Kidney (tissue), 13 donors: ENCODE measurements at regions not wholly inside any gene's neighbourhood (a gene's known extent, or its start where the extent isn't known, plus 50 kb on each side); places are given as distances from the start of the nearest gene placed in this dataset.

Experiments used
- DNase-seq, 5 donors: peaks; one replicate each; pipeline ENCODE4 v3.0.0-alpha.2; 2013 to 2020
- FAIRE-seq: peaks from 2 replicates; lab custom pipeline; 2012; peaks lifted over from hg19 to GRCh38; lab: Jason Lieb, UNC
- H3K27ac ChIP-seq, 2 donors: one replicate each; pipeline ENCODE4 v1.7.0; 2013; ENCODE audit warnings: low read depth in 2 of 2, low read length in 2 of 2, inconsistent platforms in 1 of 2
- H3K27me3 ChIP-seq: one replicate; pipeline ENCODE4 v1.7.1; 2013; ENCODE audit warnings: low read length, inconsistent platforms; ENCODE audit not compliant: control insufficient read depth, insufficient read depth
- H3K36me3 ChIP-seq, 3 donors: one replicate each; pipeline versions ENCODE4 v1.7.0 to v1.7.1; 2013; ENCODE audit warnings: low read length in 3 of 3, control low read depth in 1 of 3, inconsistent platforms in 1 of 3; ENCODE audit not compliant: insufficient read depth in 3 of 3, control insufficient read depth in 2 of 3
- H3K4me1 ChIP-seq, 3 donors: one replicate each; pipeline versions ENCODE4 v1.7.0 to v1.7.1; 2013; ENCODE audit warnings: low read length in 3 of 3, inconsistent platforms in 1 of 3, low read depth in 1 of 3; ENCODE audit not compliant: control insufficient read depth in 2 of 3, insufficient read depth in 2 of 3
- H3K4me3 ChIP-seq, 3 donors: one replicate each; pipeline versions ENCODE4 v1.7.0 to v1.8.1; 2013; ENCODE audit warnings: low read length in 3 of 3, control low read depth in 1 of 3, inconsistent platforms in 1 of 3
- H3K9ac ChIP-seq, 3 donors: one replicate each; pipeline versions ENCODE4 v1.7.0 to v1.7.1; 2013; ENCODE audit warnings: low read length in 3 of 3, control low read depth in 1 of 3, inconsistent platforms in 1 of 3
- H3K9me3 ChIP-seq, 3 donors: one replicate each; pipeline versions ENCODE4 v1.7.0 to v1.7.1; 2013; ENCODE audit warnings: low read length in 3 of 3, control low read depth in 1 of 3, inconsistent platforms in 1 of 3; ENCODE audit not compliant: control insufficient read depth in 2 of 3, insufficient read depth in 1 of 3
- intact Hi-C: fragments of 100-400 bp; cut with DNase I; formaldehyde crosslinking; loops from one replicate; pipeline ENCODE4 v1.11.1; 2022
- TF ChIP-seq, protein P1 (sequence below): IDR thresholded peaks from 3 replicates; pipeline ENCODE4 v1.5.1; 2012; ENCODE audit warnings: mild to moderate bottlenecking, moderate library complexity, borderline replicate concordance; ENCODE audit not compliant: insufficient read depth; ENCODE audit errors: extremely low read depth
- donor health status: control.
- donor health status: control.
- donor health status: control.
- donor health status: control.
- donor health status: control.
- donor health status: DM: yes; HTN: yes; CAD: no.
- donor health status: Normal renal cell carcinoma (clear cell type).

DNA sequence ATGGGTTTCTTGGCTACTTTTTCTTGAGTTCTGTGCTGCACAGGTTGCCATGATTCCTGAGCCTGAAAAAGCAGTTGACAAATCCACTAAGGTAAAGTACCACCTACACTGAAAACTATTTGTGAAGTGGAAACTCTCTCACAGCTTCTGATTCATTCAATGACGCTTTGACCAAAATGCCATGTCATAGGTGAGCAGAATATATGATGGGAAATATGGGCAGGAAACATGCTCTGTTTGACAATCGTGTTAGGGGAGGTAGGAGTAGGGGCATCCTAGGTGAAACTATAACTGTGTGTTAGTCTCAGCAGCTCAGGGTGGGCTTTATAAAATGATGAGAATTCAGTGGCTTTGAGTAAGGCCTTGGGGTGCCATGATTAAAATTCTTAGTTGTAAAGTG lies 69.6 kb upstream of the ELMO1 start:
- no peaks in the 10 kb centered on the region for H3K4me1 ChIP-seq
- no peak for FAIRE-seq

DNA sequence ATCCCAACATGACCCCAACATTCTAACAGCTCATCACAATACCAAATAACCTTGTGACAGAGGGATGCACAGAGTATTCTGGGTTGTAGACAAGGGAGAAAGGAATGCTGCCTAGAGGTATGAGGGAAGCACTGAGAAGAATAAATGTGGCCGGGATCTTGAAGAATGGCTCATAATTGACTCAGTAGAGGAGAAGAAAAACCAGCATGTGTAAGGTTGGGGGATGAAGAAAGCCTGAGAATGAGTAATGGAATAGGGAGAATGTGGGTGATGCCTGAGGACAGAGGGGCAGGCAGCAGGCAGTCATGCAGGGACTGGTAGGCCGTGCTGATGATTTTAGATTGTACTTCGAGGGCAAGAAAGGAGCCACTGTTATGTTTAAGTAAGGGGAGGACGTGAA lies 75.4 kb upstream of the ELMO1 start:
- no peaks in the 10 kb centered on the region for H3K36me3 ChIP-seq

More for the DNA sequence above, 69.6 kb upstream of the ELMO1 start:
- Histone ChIP-seq H3K27me3 (no peaks in the 10 kb centered on the region), H3K4me3 (no peak overlapping the region), H3K27ac (no peak overlapping the region), H3K9ac (no peak overlapping the region), H3K36me3 (no peaks in the 10 kb centered on the region), H3K9me3 (peaks cover 0 to 2% (median 0%) of the 10 kb centered on the region in 3 donors)
- TF ChIP-seq, protein P1, sequence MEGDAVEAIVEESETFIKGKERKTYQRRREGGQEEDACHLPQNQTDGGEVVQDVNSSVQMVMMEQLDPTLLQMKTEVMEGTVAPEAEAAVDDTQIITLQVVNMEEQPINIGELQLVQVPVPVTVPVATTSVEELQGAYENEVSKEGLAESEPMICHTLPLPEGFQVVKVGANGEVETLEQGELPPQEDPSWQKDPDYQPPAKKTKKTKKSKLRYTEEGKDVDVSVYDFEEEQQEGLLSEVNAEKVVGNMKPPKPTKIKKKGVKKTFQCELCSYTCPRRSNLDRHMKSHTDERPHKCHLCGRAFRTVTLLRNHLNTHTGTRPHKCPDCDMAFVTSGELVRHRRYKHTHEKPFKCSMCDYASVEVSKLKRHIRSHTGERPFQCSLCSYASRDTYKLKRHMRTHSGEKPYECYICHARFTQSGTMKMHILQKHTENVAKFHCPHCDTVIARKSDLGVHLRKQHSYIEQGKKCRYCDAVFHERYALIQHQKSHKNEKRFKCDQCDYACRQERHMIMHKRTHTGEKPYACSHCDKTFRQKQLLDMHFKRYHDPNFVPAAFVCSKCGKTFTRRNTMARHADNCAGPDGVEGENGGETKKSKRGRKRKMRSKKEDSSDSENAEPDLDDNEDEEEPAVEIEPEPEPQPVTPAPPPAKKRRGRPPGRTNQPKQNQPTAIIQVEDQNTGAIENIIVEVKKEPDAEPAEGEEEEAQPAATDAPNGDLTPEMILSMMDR, result no peak
- intact Hi-C loops, result no loop called here
- no peak for DNase-seq

DNA sequence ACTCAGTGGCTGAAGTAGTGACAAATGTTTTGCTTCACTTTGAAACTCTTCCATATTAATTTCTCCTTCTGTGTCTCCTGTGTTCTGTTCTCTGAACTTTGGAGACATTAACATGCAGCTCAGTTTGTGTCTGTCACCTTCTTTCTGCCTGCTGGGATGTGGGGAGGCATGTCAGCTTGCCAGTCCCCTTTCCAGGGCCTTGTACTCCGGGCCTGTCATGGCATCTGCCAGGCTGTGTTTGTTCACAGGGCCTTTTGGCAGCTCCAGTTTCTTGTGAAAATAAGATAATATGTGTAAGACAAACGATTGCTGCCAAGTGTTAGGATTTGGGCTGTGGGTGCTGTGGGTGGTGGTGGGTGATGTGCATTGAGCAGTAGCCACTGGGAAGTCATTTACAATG lies 76.1 kb upstream of the ELMO1 start:
- FAIRE-seq (no peak), DNase-seq (no peak)
- no peaks in the 10 kb centered on the region for H3K4me1 ChIP-seq
- intact Hi-C loops, result no loop called here
- H3K27me3 ChIP-seq, result no peaks in the 10 kb centered on the region
- H3K36me3 ChIP-seq, result no peaks in the 10 kb centered on the region
- no peak overlapping the region for H3K4me3 ChIP-seq
- TF ChIP-seq, protein P1, result no peak
- no peak overlapping the region for H3K27ac ChIP-seq
- no peak overlapping the region for H3K9ac ChIP-seq
- peaks cover 0 to 2% (median 0%) of the 10 kb centered on the region in 3 donors for H3K9me3 ChIP-seq

More for the DNA sequence above, 75.4 kb upstream of the ELMO1 start:
- DNase-seq, result no peak
- Histone ChIP-seq H3K4me1 (no peaks in the 10 kb centered on the region), H3K4me3 (no peak overlapping the region), H3K27me3 (no peaks in the 10 kb centered on the region), H3K27ac (no peak overlapping the region), H3K9me3 (peaks cover 0 to 2% (median 0%) of the 10 kb centered on the region in 3 donors), H3K9ac (no peak overlapping the region)
- intact Hi-C loops, result no loop called here
- TF ChIP-seq, protein P1, result no peak
- no peak for FAIRE-seq

DNA sequence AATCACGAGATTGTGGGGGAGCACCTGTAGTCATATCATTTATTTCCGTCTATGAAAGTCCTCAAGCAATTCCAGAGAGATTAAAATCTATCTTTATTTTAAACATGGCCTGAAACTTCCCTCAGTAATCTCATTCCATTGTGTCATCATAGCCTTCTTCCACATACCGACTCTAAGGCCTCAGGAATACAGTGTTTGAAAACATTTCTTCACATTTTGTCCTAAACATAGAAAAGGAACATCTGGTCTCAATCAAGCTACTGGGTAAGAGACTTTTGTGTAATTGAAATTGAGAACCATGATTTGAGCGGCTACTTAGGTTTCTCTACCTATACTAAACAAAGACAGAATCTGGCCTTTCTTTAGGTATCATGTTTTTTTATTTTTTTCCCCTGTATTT lies 78.0 kb upstream of the ELMO1 start:
- Histone ChIP-seq H3K36me3 (no peaks in the 10 kb centered on the region), H3K27ac (no peak overlapping the region), H3K9me3 (peaks cover 0 to 2% (median 0%) of the 10 kb centered on the region in 3 donors), H3K4me1 (no peaks in the 10 kb centered on the region), H3K9ac (no peak overlapping the region), H3K4me3 (no peak overlapping the region), H3K27me3 (no peaks in the 10 kb centered on the region)
- intact Hi-C loops, result no loop called here
- no peak for DNase-seq
- no peak for FAIRE-seq
- TF ChIP-seq, protein P1, result no peak
